Kidney capillary endothelial cell (primary cell): ENCODE measurements at regions not wholly inside any gene's neighbourhood (a gene's known extent, or its start where the extent isn't known, plus 50 kb on each side); places are given as distances from the start of the nearest gene placed in this dataset.

Experiments
- DNase-seq: peaks from one replicate; pipeline ENCODE4 v3.0.0-alpha.2; 2018; ENCODE audit warnings: low spot score

DNA sequence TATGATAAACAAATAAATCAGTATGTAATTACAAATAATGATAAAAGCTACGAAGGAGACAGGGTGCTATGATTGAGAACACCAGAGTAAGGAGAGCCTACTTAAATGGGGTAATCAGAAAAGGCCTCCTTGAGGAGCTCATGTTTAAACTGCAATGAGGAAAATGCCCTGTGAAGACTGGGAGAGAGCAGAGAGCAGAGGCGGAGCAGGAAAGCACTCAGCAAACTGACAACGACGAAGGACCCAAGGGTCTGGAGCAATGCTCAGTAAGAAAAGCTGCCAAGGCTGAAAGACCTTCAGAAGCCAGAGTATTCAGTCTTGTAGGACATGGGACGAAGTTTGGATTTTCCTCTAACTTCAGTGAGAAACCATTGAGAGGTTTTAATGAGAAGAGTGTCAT, 114.2 kb upstream of the PLEKHA5 start:
- no peak for DNase-seq

DNA sequence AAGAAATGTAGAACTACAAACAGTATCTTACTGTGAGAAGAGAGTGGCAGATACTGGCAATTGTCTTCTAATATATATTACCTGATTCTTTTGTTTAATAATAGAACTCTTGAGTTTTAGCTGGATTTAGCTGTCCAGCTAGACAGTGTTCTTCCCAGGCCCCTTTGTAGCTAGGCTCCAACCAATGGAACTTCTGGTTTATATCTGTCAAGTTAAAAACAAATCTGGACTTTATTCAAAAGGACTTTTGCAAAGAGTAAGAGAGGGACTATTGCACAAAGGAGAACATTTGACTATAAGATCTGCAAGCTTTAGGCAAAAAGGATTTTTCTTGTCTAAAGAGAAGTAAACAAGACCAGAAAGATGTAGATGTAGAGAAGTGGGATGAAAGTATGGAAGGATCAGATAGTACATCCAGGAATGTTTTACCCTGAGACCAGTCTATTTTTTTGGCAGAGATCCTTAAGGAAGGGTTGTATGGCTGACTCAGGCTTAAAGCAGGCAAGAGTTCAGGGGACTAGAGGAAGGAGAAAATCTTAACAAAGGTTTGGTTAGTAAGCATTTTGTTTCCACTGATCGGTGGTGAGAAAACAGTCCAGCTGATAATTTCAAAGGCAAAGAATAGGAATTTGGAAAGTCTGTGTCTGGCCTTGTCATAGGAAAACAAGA, 111.1 kb upstream of the PLEKHA5 start:
- peak; percentile 25 for DNase-seq

DNA sequence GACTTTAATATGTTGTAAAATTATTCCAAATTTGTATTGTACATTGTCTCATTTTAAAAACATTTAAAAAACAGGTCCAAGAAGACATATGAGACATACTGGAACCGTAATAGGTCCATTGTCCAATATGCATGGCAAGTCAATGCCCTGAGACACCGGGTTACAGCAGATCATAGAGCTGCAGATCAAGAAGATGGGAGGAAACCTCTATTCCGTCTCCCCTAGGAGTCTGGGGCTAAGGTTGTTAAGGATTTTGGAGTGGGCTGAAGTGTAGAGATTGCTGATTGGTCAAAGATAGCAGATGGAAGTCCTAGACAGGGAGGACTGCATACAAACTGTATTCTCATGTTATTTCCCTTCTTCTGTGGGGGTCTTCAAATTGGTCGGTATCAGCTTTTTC, 108.3 kb upstream of the PLEKHA5 start:
- no peak for DNase-seq

DNA sequence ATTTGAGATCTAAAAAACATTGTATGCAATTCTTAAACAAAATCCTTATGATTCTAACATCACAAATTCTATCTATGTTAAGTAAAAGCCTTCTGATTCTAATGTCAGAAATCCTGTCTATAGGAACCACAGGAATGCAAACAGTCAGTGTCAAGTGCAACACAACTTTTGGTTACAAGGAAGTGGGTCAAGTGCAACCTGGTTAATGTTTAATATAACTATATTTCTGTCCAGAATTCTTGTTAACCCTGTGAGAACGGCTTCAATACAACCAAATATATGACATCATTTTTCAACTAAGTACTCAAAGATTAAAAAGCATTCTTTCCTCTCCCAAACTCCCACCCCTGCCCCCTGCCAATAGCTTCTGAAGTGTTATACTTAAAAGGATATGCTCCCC, 107.9 kb upstream of the PLEKHA5 start:
- DNase-seq = no peak

DNA sequence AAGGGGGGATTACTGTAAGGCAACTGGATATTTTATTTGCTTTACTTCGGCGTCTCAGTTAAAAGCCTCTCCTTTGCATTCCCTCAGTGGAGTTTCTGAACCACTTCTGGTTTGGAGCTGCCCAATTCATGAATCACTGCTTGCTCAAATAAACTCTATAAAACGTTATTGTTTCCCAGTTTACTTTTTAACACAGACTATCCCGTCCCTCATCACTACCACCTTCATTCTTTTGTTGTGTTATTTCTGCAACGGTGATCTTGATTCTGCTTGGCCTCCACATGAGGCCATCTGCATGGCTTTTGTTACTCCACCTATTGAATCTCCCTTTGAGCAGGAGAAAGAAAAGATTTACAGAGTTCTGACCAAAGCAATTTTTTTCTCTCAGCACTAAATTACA, 104.0 kb upstream of the PLEKHA5 start:
- DNase-seq = no peak

DNA sequence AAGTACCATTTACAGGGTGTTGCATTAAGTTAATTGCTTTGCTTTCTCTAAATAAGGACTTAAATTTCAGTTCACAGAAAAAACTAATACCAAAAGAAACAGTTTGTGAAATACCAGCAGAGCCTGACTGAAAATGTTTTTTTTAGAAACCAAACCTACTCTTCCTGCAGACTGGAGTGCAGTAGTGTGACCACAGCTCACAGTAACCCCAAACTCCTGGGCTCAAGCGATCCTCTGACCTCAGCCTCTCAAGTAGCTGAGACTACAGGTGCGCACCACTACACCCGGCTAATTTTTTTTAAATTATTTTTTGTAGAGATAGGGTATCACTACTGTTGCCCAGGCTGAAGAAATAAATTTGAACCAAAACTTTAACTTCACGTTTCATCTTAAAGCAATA, 103.5 kb upstream of the PLEKHA5 start:
- no peak for DNase-seq

DNA sequence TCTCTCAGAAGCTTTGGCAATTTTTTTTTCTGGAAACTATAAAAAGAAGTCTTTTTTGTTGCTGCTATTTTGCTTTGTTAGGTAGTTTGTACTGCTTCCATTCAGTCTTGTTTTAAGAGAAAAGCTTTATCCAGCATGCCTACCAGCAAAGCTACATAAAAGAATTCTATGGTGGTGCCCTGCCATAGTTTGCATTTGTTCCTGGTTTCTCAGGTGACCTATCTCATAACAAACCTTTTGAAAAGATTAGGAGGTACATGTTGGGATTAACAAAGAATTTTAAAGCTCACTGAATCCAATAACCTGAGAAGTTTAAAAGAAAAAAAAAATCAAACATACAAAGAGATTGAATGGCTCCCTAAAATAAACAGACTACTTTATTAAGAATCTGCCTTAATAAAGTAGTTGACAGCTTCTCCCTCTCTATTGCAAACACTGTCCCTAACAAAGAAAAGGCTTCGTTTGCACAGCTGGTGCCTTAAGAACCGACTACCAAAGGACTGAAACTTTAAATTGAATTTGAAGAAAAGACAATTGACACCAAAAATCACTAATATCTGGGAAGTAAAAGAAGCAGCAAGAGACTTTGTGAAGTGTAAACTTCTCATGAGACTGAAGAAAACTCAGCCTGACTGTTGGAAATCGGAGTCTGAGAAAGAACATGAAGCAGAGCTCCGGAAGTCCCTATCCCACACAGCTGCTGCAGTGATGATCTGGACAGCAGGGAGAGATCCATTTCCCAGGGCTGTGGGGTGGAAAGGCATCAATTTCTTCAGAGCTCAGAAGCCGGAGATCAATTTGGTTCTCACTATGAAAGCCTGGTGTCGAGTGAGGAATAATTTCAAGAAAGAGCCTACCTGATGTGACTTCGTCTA, 102.7 kb upstream of the PLEKHA5 start:
- no peak for DNase-seq

DNA sequence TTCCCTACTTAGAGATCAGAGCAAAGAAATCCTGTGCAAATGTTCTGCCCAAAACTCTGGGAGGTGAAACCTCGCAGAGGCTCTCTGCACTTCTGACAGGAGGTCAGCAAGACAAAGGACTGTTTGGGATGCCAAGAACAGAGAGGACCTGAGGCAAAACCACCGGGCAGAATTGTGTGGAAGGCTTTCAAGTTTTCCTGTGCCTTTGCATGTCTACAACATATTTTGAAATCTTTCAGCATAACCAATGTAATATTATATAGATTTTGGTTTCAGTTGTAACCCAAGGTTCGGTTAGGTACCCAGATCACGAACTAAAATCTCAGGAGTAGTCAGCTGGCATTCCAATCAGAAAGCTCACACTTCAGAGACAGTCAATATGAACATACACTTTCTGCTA, 99.4 kb upstream of the PLEKHA5 start:
- DNase-seq = no peak

DNA sequence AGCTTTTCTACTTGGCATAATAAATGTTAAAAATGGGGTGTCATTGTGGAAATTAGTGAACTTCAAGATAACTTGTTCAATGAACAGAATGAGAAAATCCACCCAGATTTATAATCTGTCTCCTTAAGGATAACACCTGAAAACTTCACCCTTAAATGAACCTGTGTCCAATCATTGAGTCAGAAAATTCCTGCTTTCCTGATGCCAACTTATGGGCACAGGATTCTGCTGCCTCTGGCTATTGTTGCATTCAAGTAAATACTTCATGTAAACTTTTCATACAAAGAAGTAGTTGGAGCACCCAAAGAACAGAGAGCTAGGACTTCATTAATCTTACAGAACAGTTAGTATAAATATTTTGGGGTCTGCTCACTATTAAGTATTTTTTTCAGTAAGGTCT, 98.9 kb upstream of the PLEKHA5 start:
- DNase-seq = no peak

DNA sequence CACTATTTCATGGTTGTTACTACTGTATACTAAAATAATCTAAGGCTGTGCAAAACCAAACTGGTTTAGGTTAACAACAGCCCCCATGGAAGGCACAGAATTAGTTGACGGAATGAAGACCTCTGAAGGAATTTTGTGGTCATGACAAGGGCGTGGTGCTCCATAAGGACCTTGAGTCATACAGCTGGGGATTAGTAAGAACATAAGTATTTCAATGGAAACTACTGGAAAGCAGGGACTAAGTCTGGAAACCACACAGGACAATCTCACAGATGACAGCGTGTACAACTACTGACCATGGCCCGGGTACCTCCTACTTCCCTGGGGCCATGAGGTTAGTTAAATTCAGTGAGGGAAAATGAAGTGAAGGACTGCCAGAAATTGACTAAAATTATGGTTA, 98.5 kb upstream of the PLEKHA5 start:
- DNase-seq = peak; percentile 24

DNA sequence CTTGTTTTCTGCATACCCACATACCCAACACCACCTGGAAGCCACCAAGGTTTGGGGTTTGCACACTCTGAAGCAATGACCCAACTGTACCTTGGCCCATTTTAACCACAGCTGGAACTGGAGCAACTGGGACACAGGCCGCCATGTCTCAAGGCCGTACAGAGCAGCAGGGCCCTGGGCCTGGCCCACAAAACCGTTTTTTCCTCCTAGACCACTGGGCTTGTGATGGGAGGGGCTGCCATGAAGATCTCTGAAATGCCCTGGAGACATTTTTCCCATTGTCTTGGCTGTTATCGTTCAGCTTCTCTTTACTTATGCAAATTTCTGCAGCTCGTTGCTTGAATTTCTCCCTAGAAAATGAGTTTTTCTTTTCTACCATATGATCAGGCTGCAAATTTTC, 96.7 kb upstream of the PLEKHA5 start:
- no peak for DNase-seq

DNA sequence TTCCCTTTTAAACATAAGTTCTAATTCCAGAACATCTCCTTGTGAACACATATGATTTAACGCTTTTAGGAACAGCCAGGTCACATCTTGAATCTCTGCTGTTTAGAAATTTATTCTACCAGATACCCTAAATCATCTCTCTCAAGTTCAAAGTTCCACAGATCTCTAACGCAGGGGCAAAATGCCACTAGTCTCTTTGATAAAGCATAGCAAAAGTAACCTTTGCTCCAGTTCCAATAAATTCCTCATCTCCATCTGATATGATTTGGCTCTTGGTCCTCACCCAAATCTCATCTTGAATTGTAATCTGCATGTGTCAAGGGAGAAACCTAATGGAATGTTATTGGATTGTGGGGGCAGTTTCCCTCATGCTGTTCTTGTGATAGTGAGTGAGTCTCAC, 96.3 kb upstream of the PLEKHA5 start:
- no peak for DNase-seq

DNA sequence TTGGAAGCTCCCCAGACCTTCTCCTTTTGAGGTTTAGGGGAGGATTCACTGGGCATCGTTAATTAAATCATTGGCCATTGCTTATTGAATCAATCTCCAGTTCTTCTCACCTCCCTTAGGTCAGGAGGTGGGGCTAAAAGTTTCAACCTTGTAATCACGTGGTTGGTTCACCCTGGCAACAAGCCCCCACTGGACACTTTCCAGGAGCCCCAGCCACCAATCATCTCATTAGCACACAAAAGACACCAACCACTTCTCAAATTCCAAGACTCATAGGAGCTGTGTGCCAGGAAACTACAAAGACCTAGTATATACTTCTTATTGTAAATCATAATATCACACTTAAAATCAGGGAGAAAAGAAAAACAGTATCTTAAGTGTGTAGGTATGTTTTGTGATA, 94.6 kb upstream of the PLEKHA5 start:
- DNase-seq = no peak

DNA sequence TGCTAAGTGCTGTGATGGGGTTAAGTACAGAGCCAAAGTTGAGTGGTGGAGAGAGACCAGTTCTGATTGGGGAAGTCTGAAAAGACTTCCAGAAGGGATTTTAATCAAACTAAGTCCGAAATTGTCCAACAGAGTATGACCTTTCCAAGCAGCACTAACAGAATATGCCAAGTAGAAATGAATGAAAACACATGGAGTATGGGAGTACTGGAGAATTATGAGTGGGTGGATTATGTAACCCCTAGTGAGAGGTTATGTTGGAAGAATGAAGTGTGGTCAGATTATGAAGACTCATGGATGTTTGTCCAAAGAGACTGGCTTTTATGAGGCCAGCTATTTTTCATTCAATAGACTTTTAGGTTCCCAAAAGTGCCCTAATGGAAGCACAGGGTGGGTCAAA, 94.0 kb upstream of the PLEKHA5 start:
- no peak for DNase-seq

DNA sequence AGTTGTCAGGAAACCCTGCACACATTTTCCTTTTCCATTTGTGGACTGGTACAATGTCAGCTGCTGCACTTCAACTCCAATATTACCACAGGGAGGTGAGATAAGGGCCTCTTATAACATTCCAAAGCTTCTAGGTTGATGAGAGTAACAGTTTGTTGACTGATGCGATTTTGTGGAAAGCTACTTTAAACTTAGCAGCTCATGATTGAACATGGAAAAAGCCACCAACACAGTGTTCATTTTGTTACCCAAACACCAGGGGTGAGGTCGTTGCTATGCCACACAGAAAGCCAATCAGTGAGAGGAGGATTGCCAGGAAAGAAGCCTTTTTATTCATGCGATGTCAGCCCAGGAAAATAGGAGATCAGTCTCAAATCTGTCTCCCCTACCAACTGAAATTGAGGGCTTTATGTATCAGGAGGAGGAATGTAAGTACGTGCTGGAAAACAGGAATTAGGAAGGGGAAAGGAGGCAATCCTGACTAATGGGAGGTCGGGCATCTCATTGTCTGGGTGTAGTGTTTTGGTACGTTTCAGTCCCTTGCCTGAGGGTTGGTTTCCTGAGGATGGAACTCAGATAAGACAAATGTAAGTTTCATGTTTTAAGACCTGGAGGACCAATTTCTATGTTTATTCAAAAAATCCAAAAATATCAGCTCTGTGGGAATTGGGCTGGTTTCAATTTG, 92.7 kb upstream of the PLEKHA5 start:
- DNase-seq = no peak

DNA sequence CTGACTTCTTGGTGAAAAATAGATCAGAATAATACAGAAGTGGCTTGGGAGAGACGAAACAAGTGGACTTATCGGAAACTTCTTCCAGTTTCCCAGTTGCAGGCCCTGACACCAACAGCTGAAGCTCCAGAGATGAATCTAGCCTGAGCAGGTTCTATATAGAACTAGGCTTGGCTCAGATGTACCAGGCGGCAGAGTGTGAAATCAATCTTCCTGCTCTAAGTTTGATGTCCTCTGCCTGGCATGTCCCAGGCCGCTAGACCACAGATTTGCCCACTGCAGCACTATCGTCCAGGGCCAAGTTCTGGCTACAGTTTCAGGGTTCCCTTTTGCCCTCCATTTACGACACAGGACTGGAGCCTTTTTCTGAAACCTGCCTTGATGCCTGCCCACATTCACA, 91.3 kb upstream of the PLEKHA5 start:
- DNase-seq = no peak

DNA sequence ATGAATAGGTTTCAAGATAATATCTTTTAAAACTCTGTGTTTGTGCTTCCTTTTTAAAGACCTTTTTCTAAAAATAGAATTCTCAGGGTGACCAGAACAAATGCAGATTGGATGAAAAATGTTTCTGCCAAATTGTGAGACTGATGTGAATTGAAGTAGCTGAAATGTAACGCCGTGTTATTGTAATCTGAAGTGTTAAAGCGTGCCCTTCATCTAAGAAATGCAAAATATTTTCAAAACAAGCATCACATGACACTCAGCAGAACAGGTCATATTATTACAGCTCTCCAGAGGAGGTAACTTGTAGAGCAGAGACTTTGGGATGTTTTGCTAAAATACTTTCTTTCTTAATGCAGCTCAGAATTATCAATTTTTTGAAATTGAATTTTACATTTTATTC, 90.0 kb upstream of the PLEKHA5 start:
- DNase-seq = no peak

DNA sequence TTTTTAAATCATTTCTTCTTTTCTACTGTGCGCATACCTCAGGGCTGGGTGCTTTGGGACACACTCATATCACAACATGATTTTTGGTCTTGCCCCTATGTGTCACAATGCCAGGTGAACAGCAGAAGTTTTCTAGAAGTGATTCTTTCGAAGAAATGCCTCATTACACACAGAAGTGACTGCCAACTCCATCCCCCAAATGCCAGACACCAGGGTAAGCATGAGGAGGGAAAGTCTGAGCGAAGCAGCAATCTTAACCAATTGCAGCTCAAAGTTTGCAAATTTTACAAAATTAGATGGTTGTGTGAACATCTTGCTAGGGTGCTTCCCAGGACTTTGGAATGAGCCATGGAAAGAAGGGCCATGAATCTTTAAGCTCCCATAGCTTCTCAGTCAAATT, 87.3 kb upstream of the PLEKHA5 start:
- no peak for DNase-seq

DNA sequence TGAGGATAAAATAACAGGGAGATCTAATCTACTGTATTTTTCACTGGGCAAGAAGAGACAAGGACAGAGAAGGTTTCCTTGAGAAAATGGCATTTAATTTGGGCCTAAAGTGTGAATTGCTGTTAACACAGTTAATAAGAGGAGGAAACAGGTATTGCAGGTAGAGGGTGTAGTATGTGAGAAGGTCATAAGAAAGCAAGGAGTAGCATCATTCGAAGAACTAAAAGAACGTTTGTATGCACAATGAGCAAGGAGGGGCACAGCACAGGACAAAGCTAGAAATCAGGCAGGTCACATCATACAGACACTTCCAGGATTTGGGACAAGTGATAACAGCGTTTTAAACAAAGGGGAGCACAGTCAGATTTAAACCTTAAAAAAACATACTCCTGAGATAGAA, 85.1 kb upstream of the PLEKHA5 start:
- no peak for DNase-seq

DNA sequence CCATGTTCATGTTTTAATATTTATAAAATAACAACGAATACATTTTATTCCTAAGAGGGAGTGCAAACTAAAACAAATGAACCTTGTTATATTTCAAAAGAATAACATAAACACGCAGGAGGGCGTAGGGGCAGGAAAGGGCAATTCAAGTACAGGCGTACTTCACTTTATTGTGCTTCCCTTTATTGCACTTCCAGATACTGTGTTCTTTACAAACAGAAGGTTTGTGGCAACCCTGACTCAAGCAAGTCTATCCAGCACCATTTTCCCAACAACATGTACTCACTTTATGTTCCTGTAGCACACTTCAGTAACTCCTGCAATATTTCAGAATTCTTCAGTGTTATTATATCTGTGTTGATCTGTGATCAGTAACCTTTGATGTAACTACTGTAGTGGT, 84.6 kb upstream of the PLEKHA5 start:
- DNase-seq = no peak

DNA sequence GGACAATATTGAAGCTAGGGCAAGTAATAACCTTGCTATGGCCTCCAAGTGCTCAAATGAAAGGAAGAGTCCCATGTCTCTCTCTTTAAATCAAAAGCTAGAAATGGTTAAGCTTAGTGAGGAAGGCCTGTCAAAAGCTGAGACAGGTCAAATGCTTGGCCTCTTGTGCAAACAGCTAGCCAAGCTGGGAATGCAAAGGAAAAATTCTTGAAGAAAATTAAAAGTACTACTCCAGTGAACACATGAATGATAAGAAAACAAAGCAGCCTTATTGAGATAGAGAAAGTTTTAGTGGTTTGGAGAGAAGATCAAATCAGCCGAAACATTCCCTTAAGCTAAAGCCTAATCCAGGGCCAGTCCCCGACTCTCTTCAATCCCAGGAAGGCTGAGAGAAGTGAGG, 84.1 kb upstream of the PLEKHA5 start:
- no peak for DNase-seq

DNA sequence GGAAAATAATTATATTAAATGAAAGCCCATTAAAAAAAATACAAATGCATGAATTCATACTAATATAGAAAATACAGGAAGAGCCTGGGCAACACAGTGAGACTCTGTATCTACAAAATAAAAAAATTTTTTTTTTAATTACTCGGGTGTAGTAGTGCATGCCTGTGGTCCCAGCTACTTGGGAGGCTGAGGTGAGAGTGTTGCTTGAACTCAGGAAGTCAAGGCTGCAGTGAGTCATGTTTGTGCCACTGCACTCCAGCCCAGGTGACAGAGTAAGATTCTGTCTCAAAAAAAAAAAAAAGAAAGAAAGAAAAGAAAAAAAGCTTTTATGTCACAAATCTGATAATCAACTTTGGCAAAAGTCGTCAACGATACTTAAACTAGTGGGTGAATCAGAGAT, 80.6 kb upstream of the PLEKHA5 start:
- no peak for DNase-seq

DNA sequence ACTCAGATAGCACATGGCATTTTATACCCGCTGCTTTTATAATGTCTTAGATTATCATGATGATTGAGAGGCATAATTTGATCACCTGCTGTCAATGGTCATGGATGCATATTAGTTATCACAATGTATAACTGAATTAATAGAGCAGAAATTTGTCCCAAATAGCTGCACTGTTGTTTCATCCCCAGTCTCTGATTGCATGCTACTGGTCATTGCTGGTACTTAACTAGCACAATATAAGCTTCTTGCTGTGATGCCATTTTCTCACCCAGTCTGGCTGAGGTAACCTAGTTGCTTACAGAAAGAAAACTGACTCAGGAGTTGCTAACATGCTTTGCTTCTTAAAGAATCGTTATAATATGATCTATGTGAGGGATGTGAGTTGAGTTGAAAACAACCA, 76.8 kb upstream of the PLEKHA5 start:
- DNase-seq = no peak
